SK-N-SH (cell line): ENCODE measurements at regions not wholly inside any gene's neighbourhood (a gene's known extent, or its start where the extent isn't known, plus 50 kb on each side); places are given as distances from the start of the nearest gene placed in this dataset.

ENCODE experiments used
- CTCF ChIA-PET: fragments of 300-600, 350-600 bp; formaldehyde crosslinking; extraction: SDS; loops from one replicate; lab custom pipeline; 2021; lab: Yijun Ruan, JAX
- POLR2A ChIA-PET: fragments of 350-600 bp; sonication (Branson Sonifier 250); formaldehyde crosslinking; extraction: SDS; loops from one replicate; lab custom pipeline; 2020; ENCODE audit warnings: antibody characterized with exemption, inconsistent platforms; lab: Yijun Ruan, JAX
- DNase-seq: peaks from one replicate; pipeline ENCODE4 v3.0.0; 2012
- H2AFZ ChIP-seq: fragments of 200-600 bp; sonication (generic); 2 replicates; pipeline ENCODE4 v1.8.1; 2016; ENCODE audit warnings: antibody characterized with exemption, mild to moderate bottlenecking, low read depth
- H3F3A ChIP-seq: fragments of 200-600 bp; sonication (generic); replicated peaks from 2 replicates; pipeline ENCODE3; 2016; ENCODE audit warnings: antibody characterized with exemption, mild to moderate bottlenecking; ENCODE audit not compliant: insufficient read depth
- H3K27ac ChIP-seq, 2 experiments: fragments of 200-500 bp in 1 of 2; fragments of 200-600 bp in 1 of 2; sonication (Bioruptor generic) in 1 of 2; sonication (generic), shearing (Covaris generic) in 1 of 2; 2 replicates each; pipeline versions ENCODE4 v1.5.1 to v1.6.1; 2014 to 2016; ENCODE audit warnings: low read depth in 2 of 2, inconsistent platforms in 1 of 2, low read length in 1 of 2, mild to moderate bottlenecking in 1 of 2, mixed read lengths in 1 of 2
- H3K27me3 ChIP-seq: fragments of 200-600 bp; sonication (generic), shearing (Covaris generic); 2 replicates; pipeline ENCODE4 v1.6.1; 2016; ENCODE audit warnings: mixed run types; ENCODE audit not compliant: insufficient read depth
- H3K36me3 ChIP-seq, 2 experiments: fragments of 200-500 bp in 1 of 2; fragments of 200-600 bp in 1 of 2; sonication (Bioruptor generic) in 1 of 2; sonication (generic) in 1 of 2; replicated peaks in 1 of 2; 2 replicates each; pipeline versions ENCODE3 to v1.5.1; 2014 to 2016; ENCODE audit warnings: low read length in 1 of 2, mild to moderate bottlenecking in 1 of 2; ENCODE audit not compliant: insufficient read depth in 2 of 2, control insufficient read depth in 1 of 2
- H3K4me1 ChIP-seq, 2 experiments: fragments of 200-500 bp in 1 of 2; fragments of 200-600 bp in 1 of 2; sonication (Bioruptor generic) in 1 of 2; sonication (generic), shearing (Covaris generic) in 1 of 2; 2 replicates each; pipeline versions ENCODE4 v1.5.1 to v1.6.1; 2014 to 2016; ENCODE audit warnings: low read depth in 1 of 2, low read length in 1 of 2, mixed run types in 1 of 2; ENCODE audit not compliant: insufficient read depth in 2 of 2, control insufficient read depth in 1 of 2
- H3K4me2 ChIP-seq: fragments of 200-600 bp; sonication (generic), shearing (Covaris generic); 2 replicates; pipeline ENCODE4 v1.6.1; 2017; ENCODE audit warnings: mixed run types
- H3K4me3 ChIP-seq, 2 experiments: fragments of 200-500 bp in 1 of 2; fragments of 200-600 bp in 1 of 2; sonication (Bioruptor generic) in 1 of 2; sonication (generic), shearing (Covaris generic) in 1 of 2; 2 replicates each; pipeline versions ENCODE4 v1.5.1 to v1.8.1; 2014 to 2016; ENCODE audit warnings: low read depth in 2 of 2, inconsistent platforms in 1 of 2, low read length in 1 of 2, mild to moderate bottlenecking in 1 of 2, mixed read lengths in 1 of 2, moderate library complexity in 1 of 2
- H3K79me2 ChIP-seq: fragments of 200-600 bp; sonication (generic); 2 replicates; pipeline ENCODE4 v1.8.1; 2017; ENCODE audit warnings: mild to moderate bottlenecking; ENCODE audit not compliant: insufficient read depth
- H3K9ac ChIP-seq: fragments of 200-600 bp; sonication (generic); 2 replicates; pipeline ENCODE4 v1.6.1; 2017; ENCODE audit warnings: mixed run types
- H3K9me2 ChIP-seq: fragments of 200-600 bp; sonication (generic); 2 replicates; pipeline ENCODE4 v1.6.1; 2017; ENCODE audit warnings: mixed run types
- H3K9me3 ChIP-seq: fragments of 200-600 bp; sonication (generic); 2 replicates; pipeline ENCODE4 v1.6.1; 2017; ENCODE audit warnings: mixed run types, mild to moderate bottlenecking, moderate library complexity
- H4K20me1 ChIP-seq: fragments of 200-600 bp; sonication (generic); 2 replicates; pipeline ENCODE4 v1.6.1; 2017; ENCODE audit warnings: mild to moderate bottlenecking, mixed run types; ENCODE audit not compliant: insufficient read depth
- CHD2 ChIP-seq: fragments of 150-350 bp; IDR thresholded peaks from 2 replicates; pipeline ENCODE4 v1.6.1; 2018; ENCODE audit warnings: low read length; ENCODE audit not compliant: partially characterized antibody
- ELF1 ChIP-seq: IDR thresholded peaks from 2 replicates; pipeline ENCODE4 v1.4.0; 2012
- EP300 ChIP-seq, 2 experiments: IDR thresholded peaks; 2 replicates each; pipeline versions ENCODE4 v1.4.0 to v1.6.1; 2012; ENCODE audit warnings: borderline replicate concordance in 1 of 2, low read depth in 1 of 2, low read length in 1 of 2
- FOXJ3 ChIP-seq: sonication (generic); formaldehyde crosslinking; IDR thresholded peaks from 2 replicates; pipeline ENCODE4 v1.5.1; 2020; ENCODE audit warnings: mild to moderate bottlenecking, missing genetic modification reagents
- FOXM1 ChIP-seq: IDR thresholded peaks from 2 replicates; pipeline ENCODE4 v1.4.0; 2012; ENCODE audit warnings: low read depth, mild to moderate bottlenecking
- GABPA ChIP-seq: IDR thresholded peaks from 2 replicates; pipeline ENCODE4 v1.4.0; 2012; ENCODE audit warnings: low read depth, mild to moderate bottlenecking
- JUND ChIP-seq: IDR thresholded peaks from 2 replicates; pipeline ENCODE4 v1.4.0; 2012
- MAX ChIP-seq: IDR thresholded peaks from 2 replicates; pipeline ENCODE4 v1.4.0; 2012; ENCODE audit warnings: low read depth
- MXI1 ChIP-seq: IDR thresholded peaks from 2 replicates; pipeline ENCODE4 v1.6.1; 2012; ENCODE audit warnings: mild to moderate bottlenecking, low read depth, low read length, improper control_type of control experiment
- NFIC ChIP-seq: IDR thresholded peaks from 2 replicates; pipeline ENCODE4 v1.4.0; 2012; ENCODE audit warnings: borderline replicate concordance
- RFX5 ChIP-seq: IDR thresholded peaks from 2 replicates; pipeline ENCODE4 v1.6.1; 2012; ENCODE audit warnings: mild to moderate bottlenecking, improper control_type of control experiment, low read length
- SIN3A ChIP-seq: IDR thresholded peaks from 2 replicates; pipeline ENCODE4 v1.6.1; 2012; ENCODE audit warnings: low read depth, mild to moderate bottlenecking, low read length, moderate library complexity, borderline replicate concordance
- SMC3 ChIP-seq: IDR thresholded peaks from 2 replicates; pipeline ENCODE4 v1.6.1; 2012; ENCODE audit warnings: low read depth, low read length, improper control_type of control experiment
- TEAD4 ChIP-seq: IDR thresholded peaks from 2 replicates; pipeline ENCODE4 v1.4.0; 2012; ENCODE audit warnings: mild to moderate bottlenecking, borderline replicate concordance; ENCODE audit not compliant: insufficient read depth
- USF1 ChIP-seq: IDR thresholded peaks from 2 replicates; pipeline ENCODE4 v1.4.0; 2012; ENCODE audit warnings: low read depth, borderline replicate concordance
- USF2 ChIP-seq: fragments of 150-350 bp; IDR thresholded peaks from 2 replicates; pipeline ENCODE4 v1.6.1; 2017; ENCODE audit warnings: antibody characterized with exemption, low read length, low read depth, borderline replicate concordance
- ZBTB33 ChIP-seq: IDR thresholded peaks from 2 replicates; pipeline ENCODE4 v1.4.0; 2012; ENCODE audit warnings: low read depth, borderline replicate concordance
- TF ChIP-seq, protein P1 (sequence below): fragments of 200-600 bp; sonication (generic); IDR thresholded peaks from 2 replicates; pipeline ENCODE4 v1.6.1; 2017; ENCODE audit warnings: antibody characterized with exemption, mild to moderate bottlenecking, moderate library complexity
- TF ChIP-seq, protein P2 (sequence below): IDR thresholded peaks from 2 replicates; pipeline ENCODE4 v1.6.1; 2012; ENCODE audit warnings: mild to moderate bottlenecking, low read depth, low read length, moderate library complexity

DNA sequence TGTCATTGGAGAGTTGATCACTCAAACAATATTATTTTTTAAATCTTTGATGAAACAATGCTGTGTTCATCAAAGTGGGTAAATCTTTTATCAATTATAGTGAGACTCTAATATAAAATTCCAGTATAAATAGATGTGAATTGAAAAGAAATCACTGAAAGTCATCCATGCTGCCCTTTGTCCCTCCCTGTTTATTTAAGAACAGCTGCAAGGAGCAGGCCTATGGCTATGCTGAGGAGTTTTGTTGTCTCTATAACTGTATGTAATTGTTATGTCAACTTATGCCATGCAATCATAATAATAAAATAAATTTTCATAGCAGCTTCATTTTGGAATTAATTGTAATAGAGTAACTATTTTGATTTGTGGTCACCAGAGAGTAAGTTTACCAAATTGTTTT is 1272.4 kb upstream of the ADGRL4 start:
- H3K9me2 ChIP-seq, result no peaks in the 10 kb centered on the region
- H3K4me2 ChIP-seq, result no peak overlapping the region
- no peaks in the 10 kb centered on the region for H3K9me3 ChIP-seq
- no peaks in the 10 kb centered on the region for H3K27me3 ChIP-seq
- ChIA-PET POLR2A (no interaction called here), CTCF (interaction anchor here (0.6 kb wide), 1 partner anchor 37 kb away, joined by 3 read pairs; no protein-coding TSS in a partner anchor)
- H3K27ac ChIP-seq, result no peak overlapping the region
- no peaks in the 10 kb centered on the region for H3K4me1 ChIP-seq
- no peak overlapping the region for H2AFZ ChIP-seq
- H3K36me3 ChIP-seq, result no peaks in the 10 kb centered on the region
- no peak for DNase-seq
- H4K20me1 ChIP-seq, result no peaks in the 10 kb centered on the region
- H3F3A ChIP-seq, result no peaks in the 10 kb centered on the region
- no peak overlapping the region for H3K4me3 ChIP-seq
- H3K79me2 ChIP-seq, result no peaks in the 10 kb centered on the region
- TF ChIP-seq MAX, result no peak
- TF ChIP-seq ELF1, result no peak
- no peak for TF ChIP-seq SMC3
- TF ChIP-seq RFX5, result no peak
- no peak for TF ChIP-seq USF1
- TF ChIP-seq, protein P1, sequence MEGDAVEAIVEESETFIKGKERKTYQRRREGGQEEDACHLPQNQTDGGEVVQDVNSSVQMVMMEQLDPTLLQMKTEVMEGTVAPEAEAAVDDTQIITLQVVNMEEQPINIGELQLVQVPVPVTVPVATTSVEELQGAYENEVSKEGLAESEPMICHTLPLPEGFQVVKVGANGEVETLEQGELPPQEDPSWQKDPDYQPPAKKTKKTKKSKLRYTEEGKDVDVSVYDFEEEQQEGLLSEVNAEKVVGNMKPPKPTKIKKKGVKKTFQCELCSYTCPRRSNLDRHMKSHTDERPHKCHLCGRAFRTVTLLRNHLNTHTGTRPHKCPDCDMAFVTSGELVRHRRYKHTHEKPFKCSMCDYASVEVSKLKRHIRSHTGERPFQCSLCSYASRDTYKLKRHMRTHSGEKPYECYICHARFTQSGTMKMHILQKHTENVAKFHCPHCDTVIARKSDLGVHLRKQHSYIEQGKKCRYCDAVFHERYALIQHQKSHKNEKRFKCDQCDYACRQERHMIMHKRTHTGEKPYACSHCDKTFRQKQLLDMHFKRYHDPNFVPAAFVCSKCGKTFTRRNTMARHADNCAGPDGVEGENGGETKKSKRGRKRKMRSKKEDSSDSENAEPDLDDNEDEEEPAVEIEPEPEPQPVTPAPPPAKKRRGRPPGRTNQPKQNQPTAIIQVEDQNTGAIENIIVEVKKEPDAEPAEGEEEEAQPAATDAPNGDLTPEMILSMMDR, result no peak
- no peak for TF ChIP-seq TEAD4
- TF ChIP-seq SIN3A, result no peak
- no peak for TF ChIP-seq MXI1
- no peak for TF ChIP-seq JUND
- TF ChIP-seq NFIC, result no peak
- TF ChIP-seq ZBTB33, result no peak
- TF ChIP-seq FOXJ3 (CRISPR knock-in tag), result no peak
- no peak for TF ChIP-seq FOXM1
- TF ChIP-seq GABPA, result no peak
- no peak for TF ChIP-seq EP300 (IDR thresholded peaks at IDR 0.05; ENCODE audit: borderline replicate concordance in 1 of 2, low read depth in 1 of 2, low read length in 1 of 2)
- TF ChIP-seq, protein P2, sequence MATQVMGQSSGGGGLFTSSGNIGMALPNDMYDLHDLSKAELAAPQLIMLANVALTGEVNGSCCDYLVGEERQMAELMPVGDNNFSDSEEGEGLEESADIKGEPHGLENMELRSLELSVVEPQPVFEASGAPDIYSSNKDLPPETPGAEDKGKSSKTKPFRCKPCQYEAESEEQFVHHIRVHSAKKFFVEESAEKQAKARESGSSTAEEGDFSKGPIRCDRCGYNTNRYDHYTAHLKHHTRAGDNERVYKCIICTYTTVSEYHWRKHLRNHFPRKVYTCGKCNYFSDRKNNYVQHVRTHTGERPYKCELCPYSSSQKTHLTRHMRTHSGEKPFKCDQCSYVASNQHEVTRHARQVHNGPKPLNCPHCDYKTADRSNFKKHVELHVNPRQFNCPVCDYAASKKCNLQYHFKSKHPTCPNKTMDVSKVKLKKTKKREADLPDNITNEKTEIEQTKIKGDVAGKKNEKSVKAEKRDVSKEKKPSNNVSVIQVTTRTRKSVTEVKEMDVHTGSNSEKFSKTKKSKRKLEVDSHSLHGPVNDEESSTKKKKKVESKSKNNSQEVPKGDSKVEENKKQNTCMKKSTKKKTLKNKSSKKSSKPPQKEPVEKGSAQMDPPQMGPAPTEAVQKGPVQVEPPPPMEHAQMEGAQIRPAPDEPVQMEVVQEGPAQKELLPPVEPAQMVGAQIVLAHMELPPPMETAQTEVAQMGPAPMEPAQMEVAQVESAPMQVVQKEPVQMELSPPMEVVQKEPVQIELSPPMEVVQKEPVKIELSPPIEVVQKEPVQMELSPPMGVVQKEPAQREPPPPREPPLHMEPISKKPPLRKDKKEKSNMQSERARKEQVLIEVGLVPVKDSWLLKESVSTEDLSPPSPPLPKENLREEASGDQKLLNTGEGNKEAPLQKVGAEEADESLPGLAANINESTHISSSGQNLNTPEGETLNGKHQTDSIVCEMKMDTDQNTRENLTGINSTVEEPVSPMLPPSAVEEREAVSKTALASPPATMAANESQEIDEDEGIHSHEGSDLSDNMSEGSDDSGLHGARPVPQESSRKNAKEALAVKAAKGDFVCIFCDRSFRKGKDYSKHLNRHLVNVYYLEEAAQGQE, result no peak
- no peak for TF ChIP-seq USF2
- no peak for TF ChIP-seq CHD2
- H3K9ac ChIP-seq, result no peak overlapping the region
